PC-9 (cell line): ENCODE measurements at regions not wholly inside any gene's neighbourhood (a gene's known extent, or its start where the extent isn't known, plus 50 kb on each side); places are given as distances from the start of the nearest gene placed in this dataset.

Experiments used
- BruUV-seq: library from RNA; stranded (reverse); fragments of 400-500 nt; replicated peaks from 2 replicates; lab custom pipeline; 2021; lab: Mats Ljungman, UMichigan
- CTCF ChIA-PET: fragments of 300-600 bp; sonication (Branson Sonifier 250); formaldehyde crosslinking; loops from one replicate; lab custom pipeline; 2022; ENCODE audit warnings: antibody characterized with exemption; lab: Charles Lee
- POLR2A ChIA-PET: fragments of 300-600 bp; sonication (Branson Sonifier 250); formaldehyde crosslinking; loops from one replicate; lab custom pipeline; 2022; ENCODE audit warnings: antibody characterized with exemption; ENCODE audit not compliant: unreplicated experiment; lab: Charles Lee
- DNase-seq, 2 experiments: peaks; one replicate each; pipeline versions ENCODE4 v3.0.0 to v3.0.0-alpha.2; 2015 to 2022; ENCODE audit warnings: mixed read lengths in 1 of 2
- H2AFZ ChIP-seq: fragments of 200-600 bp; sonication (generic); 2 replicates; pipeline ENCODE4 v1.8.1; 2017; ENCODE audit warnings: antibody characterized with exemption
- H3F3A ChIP-seq: fragments of 200-600 bp; sonication (generic); 2 replicates; pipeline ENCODE4 v1.8.1; 2017; ENCODE audit warnings: antibody characterized with exemption, mild to moderate bottlenecking, low read depth; ENCODE audit not compliant: insufficient read depth
- H3K27ac ChIP-seq: fragments of 200-600 bp; sonication (generic); 2 replicates; pipeline ENCODE4 v1.6.1; 2016; ENCODE audit warnings: mixed run types
- H3K27me3 ChIP-seq: fragments of 200-600 bp; sonication (generic); 2 replicates; pipeline ENCODE4 v1.6.1; 2016; ENCODE audit warnings: low read depth, mixed run types; ENCODE audit not compliant: insufficient read depth
- H3K36me3 ChIP-seq: fragments of 200-600 bp; sonication (generic); 2 replicates; pipeline ENCODE4 v1.6.1; 2016; ENCODE audit warnings: low read depth, mixed run types
- H3K4me1 ChIP-seq: fragments of 200-600 bp; sonication (generic); replicated peaks from 2 replicates; pipeline ENCODE4 v1.6.1; 2016; ENCODE audit warnings: mixed run types; ENCODE audit not compliant: insufficient read depth
- H3K4me2 ChIP-seq: fragments of 200-600 bp; sonication (generic); 2 replicates; pipeline ENCODE4 v1.6.1; 2017; ENCODE audit warnings: mixed run types
- H3K4me3 ChIP-seq: fragments of 200-600 bp; sonication (generic); 2 replicates; pipeline ENCODE4 v1.6.1; 2016; ENCODE audit warnings: mixed run types
- H3K79me2 ChIP-seq: fragments of 200-600 bp; sonication (generic); 2 replicates; pipeline ENCODE4 v1.6.1; 2017; ENCODE audit warnings: low read depth, mixed run types
- H3K9me2 ChIP-seq: fragments of 200-600 bp; sonication (generic); 2 replicates; pipeline ENCODE4 v1.8.1; 2017; ENCODE audit warnings: mild to moderate bottlenecking; ENCODE audit not compliant: insufficient read depth
- H3K9me3 ChIP-seq: fragments of 200-600 bp; sonication (generic); 2 replicates; pipeline ENCODE4 v1.8.1; 2016; ENCODE audit warnings: low read depth; ENCODE audit not compliant: insufficient read depth
- H4K20me1 ChIP-seq: fragments of 200-600 bp; sonication (generic); 2 replicates; pipeline ENCODE4 v1.8.1; 2017; ENCODE audit not compliant: insufficient read depth
- EZH2 ChIP-seq: fragments of 200-600 bp; sonication (generic); IDR thresholded peaks from 2 replicates; pipeline ENCODE4 v1.8.0; 2017; ENCODE audit warnings: antibody characterized with exemption, low read depth
- intact Hi-C: fragments of 100-400 bp; cut with micrococcal nuclease; formaldehyde crosslinking; loops from one replicate; pipeline ENCODE4 v1.10.0; 2022; ENCODE audit not compliant: unreplicated experiment
- TF ChIP-seq, protein P1 (sequence below): fragments of 200-600 bp; sonication (generic); conservative IDR thresholded peaks from 2 replicates; pipeline ENCODE4 v1.6.1; 2017; ENCODE audit warnings: mixed run types, antibody characterized with exemption, mild to moderate bottlenecking, moderate library complexity

GRCh38 chr17:418421-418751, 65.8 kb upstream of the RPH3AL start:
- no TSS peak for BruUV-seq
- intact Hi-C loops, result no loop called here
- no peak overlapping the region for H3K4me3 ChIP-seq
- H3F3A ChIP-seq, result no peaks in the 10 kb centered on the region
- H3K79me2 ChIP-seq, result no peaks in the 10 kb centered on the region
- no peak overlapping the region for H3K27ac ChIP-seq
- CTCF ChIA-PET, result interaction anchor here (0.7 kb wide), 1 partner anchor 285 kb away, joined by 15 read pairs; no protein-coding TSS in a partner anchor
- H3K4me2 ChIP-seq, result no peak overlapping the region
- H3K4me1 ChIP-seq, result no peaks in the 10 kb centered on the region
- H4K20me1 ChIP-seq, result no peaks in the 10 kb centered on the region
- H2AFZ ChIP-seq, result no peak overlapping the region
- no peaks in the 10 kb centered on the region for H3K9me2 ChIP-seq
- no peak for DNase-seq
- H3K9me3 ChIP-seq, result no peaks in the 10 kb centered on the region
- TF ChIP-seq, protein P1, sequence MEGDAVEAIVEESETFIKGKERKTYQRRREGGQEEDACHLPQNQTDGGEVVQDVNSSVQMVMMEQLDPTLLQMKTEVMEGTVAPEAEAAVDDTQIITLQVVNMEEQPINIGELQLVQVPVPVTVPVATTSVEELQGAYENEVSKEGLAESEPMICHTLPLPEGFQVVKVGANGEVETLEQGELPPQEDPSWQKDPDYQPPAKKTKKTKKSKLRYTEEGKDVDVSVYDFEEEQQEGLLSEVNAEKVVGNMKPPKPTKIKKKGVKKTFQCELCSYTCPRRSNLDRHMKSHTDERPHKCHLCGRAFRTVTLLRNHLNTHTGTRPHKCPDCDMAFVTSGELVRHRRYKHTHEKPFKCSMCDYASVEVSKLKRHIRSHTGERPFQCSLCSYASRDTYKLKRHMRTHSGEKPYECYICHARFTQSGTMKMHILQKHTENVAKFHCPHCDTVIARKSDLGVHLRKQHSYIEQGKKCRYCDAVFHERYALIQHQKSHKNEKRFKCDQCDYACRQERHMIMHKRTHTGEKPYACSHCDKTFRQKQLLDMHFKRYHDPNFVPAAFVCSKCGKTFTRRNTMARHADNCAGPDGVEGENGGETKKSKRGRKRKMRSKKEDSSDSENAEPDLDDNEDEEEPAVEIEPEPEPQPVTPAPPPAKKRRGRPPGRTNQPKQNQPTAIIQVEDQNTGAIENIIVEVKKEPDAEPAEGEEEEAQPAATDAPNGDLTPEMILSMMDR, result no peak
- no peak for TF ChIP-seq EZH2
- POLR2A ChIA-PET, result no interaction called here
- H3K27me3 ChIP-seq, result no peaks in the 10 kb centered on the region
- no peaks in the 10 kb centered on the region for H3K36me3 ChIP-seq

- no TSS peak for BruUV-seq
- CTCF ChIA-PET, result interaction anchor here (0.7 kb wide), 1 partner anchor 285 kb away, joined by 15 read pairs; no protein-coding TSS in a partner anchor
- no peak for DNase-seq
- Histone ChIP-seq H3K4me3 (no peak overlapping the region), H3K9me3 (no peaks in the 10 kb centered on the region), H3K79me2 (no peaks in the 10 kb centered on the region), H3K27me3 (no peaks in the 10 kb centered on the region), H2AFZ (no peak overlapping the region), H3K27ac (no peak overlapping the region), H3K4me1 (no peaks in the 10 kb centered on the region), H3K4me2 (no peak overlapping the region), H4K20me1 (no peaks in the 10 kb centered on the region), H3K9me2 (no peaks in the 10 kb centered on the region), H3K36me3 (no peaks in the 10 kb centered on the region), H3F3A (no peaks in the 10 kb centered on the region)
- intact Hi-C loops, result no loop called here
- POLR2A ChIA-PET, result no interaction called here
- no peak for TF ChIP-seq EZH2
- TF ChIP-seq, protein P1, result no peak
These were observed 65.2 kb upstream of the RPH3AL start for GRCh38 chr17:417691-418420.

DNA sequence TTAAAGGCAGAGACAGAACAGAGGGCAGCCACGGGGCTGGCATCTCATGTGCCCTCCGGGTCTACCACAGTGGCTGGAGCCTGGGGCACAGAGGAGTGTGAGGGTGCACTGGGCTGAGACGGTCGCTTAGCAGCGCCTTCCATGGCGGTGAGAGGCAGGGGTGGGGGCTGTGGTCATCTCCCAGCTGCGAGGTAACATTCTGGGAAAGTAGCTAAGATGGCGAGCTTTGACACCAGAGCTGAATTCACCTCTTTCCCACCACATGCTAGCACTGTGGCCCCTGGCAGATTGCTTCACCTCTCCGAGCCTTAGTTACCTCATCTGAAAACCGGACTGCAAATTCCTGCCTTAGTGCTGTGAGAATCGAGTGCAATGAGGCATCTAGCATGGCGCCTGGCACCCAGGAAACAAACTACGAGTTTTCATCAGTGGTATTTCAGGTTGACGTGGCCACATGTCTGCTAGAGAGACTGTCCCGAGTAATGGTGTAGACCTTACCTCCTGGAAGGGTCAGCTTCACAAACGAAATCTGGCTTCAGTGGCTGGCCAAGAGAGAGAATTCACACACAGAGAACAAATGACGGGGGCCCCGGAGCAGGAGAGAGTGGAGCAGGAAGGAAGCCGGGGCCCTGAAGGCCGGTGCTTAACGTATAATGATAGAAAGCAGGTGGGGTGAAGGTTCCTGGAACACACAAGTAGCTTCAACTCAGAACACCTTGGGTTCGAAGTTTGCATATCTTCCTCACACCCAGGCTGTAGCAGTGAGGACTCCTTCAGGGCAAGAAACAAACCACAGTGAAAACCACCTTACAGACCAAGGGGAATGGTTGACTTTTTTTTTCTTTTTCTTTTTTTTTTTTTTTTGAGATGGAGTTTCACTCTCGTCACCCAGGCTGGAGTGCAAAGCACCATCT, 63.9 kb upstream of the RPH3AL start:
- no peak overlapping the region for H3K4me3 ChIP-seq
- H3K9me2 ChIP-seq, result no peaks in the 10 kb centered on the region
- TF ChIP-seq, protein P1, result no peak
- no peak for TF ChIP-seq EZH2
- H3K27me3 ChIP-seq, result no peaks in the 10 kb centered on the region
- H3F3A ChIP-seq, result no peaks in the 10 kb centered on the region
- no peaks in the 10 kb centered on the region for H3K9me3 ChIP-seq
- no peaks in the 10 kb centered on the region for H3K4me1 ChIP-seq
- no TSS peak for BruUV-seq
- H3K4me2 ChIP-seq, result no peak overlapping the region
- H3K36me3 ChIP-seq, result no peaks in the 10 kb centered on the region
- H3K27ac ChIP-seq, result no peak overlapping the region
- ChIA-PET POLR2A (no interaction called here), CTCF (no interaction called here)
- H2AFZ ChIP-seq, result no peak overlapping the region
- no peak for DNase-seq
- intact Hi-C loops, result no loop called here
- H4K20me1 ChIP-seq, result no peaks in the 10 kb centered on the region
- no peaks in the 10 kb centered on the region for H3K79me2 ChIP-seq
